HG02588 (cell line): ENCODE measurements at regions not wholly inside any gene's neighbourhood (a gene's known extent, or its start where the extent isn't known, plus 50 kb on each side); places are given as distances from the start of the nearest gene placed in this dataset.

Experiments used
- ATAC-seq: cut with Tn5 transposase; IDR thresholded peaks from one replicate; pipeline ENCODE4 v1.9.1; 2021; ENCODE audit warnings: mild to moderate bottlenecking, moderate library complexity; ENCODE audit not compliant: unreplicated experiment

GRCh38 chr17:15048933-15049794, 216.0 kb downstream of the PMP22 start:
- ATAC-seq: no peak

DNA sequence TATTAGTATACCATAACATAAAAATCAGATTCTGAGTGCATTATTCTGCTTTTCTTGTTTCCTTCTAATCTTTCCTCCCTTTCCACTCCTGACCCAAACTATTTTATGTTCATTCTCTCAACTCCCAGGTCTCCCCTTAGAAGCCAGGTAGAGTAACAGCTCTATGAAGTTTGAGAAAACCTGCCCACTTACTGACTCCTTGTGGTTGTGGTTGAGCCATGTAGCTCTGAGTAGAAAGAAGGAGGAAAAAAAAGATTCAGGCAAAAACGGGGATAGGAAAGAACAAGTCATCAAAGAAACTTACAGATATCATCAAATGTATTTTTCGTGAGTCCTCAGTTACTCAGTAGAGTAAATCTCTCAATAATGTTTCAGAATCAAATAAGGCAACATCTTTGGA, 216.7 kb downstream of the PMP22 start:
- no peak for ATAC-seq

DNA sequence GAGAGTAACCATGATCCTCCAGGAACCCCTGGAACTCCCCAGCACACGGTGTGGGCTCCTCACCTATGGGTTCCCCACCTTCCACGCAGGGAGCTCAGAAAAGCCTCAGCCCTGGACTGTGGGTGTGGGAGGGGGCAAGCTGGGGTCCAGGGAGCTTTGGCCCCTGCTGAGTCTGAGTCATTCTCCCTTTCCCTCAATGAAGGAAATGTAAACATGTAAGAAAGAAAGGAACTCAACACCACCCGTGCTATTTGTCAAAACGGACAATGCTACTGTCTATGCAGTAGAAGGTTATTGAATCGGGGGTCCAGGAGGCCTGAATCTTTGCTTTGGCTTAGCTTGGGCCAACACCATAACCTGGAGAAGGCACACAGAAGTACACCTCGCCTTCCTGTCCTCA, 222.8 kb downstream of the PMP22 start:
- no peak for ATAC-seq

DNA sequence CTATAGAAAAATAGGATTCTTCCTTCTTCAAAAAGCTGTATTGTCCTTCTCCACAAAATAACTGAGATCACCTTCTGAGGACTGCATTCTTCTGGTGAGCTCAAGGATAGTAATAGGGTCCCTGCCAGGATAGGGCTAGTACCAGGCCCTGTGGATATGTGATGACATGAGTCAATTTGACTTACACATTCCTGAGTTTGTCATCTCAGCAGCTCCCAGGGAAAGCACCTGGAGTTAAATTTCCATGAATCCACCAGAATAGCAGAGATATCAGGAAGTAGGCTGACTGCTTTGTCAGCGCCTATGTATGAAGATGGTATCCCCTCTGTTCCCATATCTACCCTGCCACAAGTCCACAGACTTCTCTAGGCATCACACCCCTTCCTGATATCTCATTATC, 225.8 kb downstream of the PMP22 start:
- ATAC-seq: no peak

- no peak for ATAC-seq
Observed at GRCh38 chr17:15038656-15039055, 226.5 kb downstream of the PMP22 start.

DNA sequence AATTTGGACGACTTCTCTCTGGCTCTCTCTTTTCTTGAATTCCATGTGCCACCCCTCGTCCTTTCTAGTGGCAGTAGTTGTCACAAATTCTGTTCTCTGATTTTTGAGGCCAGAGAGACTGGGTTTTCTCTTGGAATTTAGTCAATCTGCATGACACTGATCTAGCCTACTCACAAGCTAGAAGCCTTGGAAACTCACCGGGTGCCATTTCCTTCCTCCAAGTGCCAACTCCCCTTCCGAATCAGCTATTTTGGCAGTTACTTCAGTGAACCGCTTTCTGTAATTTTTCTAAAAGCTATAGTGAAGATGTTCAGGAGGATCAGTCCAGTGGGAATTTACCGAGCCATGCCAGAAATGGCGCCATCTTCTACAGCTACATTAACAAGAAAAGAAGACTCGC, 228.9 kb downstream of the PMP22 start:
- no peak for ATAC-seq

- ATAC-seq: no peak
Observed at GRCh38 chr17:15031975-15032374, 233.2 kb downstream of the PMP22 start.

GRCh38 chr17:15029469-15029868, 235.7 kb downstream of the PMP22 start:
- no peak for ATAC-seq

GRCh38 chr17:15027853-15028252, 237.3 kb downstream of the PMP22 start:
- no peak for ATAC-seq

- no peak for ATAC-seq
Observed at GRCh38 chr17:15026088-15026487, 239.0 kb downstream of the PMP22 start.

- no peak for ATAC-seq
Observed at GRCh38 chr17:15023589-15024336, 241.4 kb downstream of the PMP22 start.

DNA sequence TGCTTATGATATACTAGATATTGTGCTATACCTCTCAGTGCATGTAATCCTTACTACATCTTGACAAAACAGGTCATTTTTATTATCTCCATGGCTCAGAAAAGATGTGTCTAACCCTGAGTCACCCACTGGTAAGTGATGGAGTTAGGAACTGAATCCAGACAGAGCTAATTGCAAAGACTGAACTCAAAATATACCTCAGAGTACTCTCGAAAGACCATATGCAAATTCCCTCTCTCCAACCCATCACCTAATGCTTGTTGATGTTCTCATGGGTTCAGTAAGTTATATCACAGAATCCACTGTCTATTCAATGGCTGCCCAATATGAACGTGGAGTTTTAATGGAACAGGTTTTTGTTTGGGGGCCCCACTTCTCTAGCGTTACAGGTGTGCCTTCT, 246.0 kb downstream of the PMP22 start:
- no peak for ATAC-seq

GRCh38 chr17:15012351-15012980, 252.7 kb downstream of the PMP22 start:
- ATAC-seq: no peak

DNA sequence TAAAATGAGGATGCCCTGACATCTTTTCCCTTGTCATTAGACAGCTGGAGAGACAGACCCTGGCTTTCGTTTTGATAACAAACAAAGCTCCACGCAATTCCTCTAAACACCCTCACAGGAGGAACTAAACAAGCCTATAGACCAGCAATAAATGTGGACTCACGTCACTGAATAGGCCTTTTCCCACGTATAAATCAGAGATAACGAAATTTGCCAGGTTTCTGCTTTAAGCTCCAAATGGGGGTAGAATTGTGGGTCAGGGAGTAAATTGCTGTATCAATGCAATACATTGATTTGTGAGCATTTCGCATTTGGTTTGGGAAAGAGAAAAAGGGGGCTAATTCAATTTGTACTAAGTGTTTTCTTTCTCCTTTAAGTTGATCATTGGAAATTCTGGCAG, 256.0 kb downstream of the PMP22 start:
- ATAC-seq: no peak

DNA sequence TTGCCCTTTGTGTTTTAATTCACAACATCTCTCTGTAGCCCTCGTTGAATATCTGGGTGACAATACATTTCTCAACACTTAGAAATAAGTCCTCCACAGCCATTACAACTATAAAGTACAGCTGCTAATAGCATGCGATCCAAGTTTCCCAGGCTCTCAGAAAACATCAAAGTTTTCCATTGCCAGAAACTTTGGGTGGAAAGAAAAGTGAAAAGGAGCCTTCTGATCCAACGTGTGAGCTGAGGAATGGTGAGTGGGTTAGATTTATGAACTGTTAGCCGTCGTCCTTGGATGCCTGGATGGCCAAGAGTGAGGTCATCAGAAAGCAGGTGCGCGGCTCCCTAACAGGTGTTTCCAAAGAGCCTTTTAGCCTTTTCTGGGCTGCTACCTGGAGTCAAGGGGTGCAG, 258.0 kb downstream of the PMP22 start:
- ATAC-seq: no peak

GRCh38 chr17:15006421-15007128, 258.6 kb downstream of the PMP22 start:
- ATAC-seq: no peak

GRCh38 chr17:15000661-15001060, 264.5 kb downstream of the PMP22 start:
- ATAC-seq: no peak

- ATAC-seq: no peak
Observed at GRCh38 chr17:14997290-14997689, 267.8 kb downstream of the PMP22 start.

GRCh38 chr17:14986127-14986526, 279.0 kb downstream of the PMP22 start:
- ATAC-seq: no peak

DNA sequence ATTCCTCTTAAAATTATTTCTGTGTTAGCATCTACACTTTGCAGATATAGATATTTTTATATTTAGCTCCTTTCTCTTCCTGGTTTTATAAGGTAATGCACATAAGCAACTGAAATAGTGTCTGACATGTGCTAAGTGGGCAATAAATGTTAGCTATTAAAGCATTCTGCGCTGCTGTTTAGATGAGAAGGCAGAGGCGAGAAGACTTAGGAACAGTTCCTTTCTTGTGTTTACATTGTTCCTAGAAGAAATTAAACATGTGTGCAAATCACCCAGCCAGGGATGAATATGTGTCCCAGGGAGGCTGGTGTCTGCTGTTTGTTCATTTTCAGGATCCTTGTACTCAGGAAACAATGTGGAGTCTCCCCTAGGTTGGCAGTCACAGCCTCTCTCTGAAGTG, 292.3 kb downstream of the PMP22 start:
- no peak for ATAC-seq

- ATAC-seq: no peak
Observed at GRCh38 chr17:14971054-14971453, 294.1 kb downstream of the PMP22 start.
